Endodermal cell (in vitro differentiated cells): ENCODE measurements at regions not wholly inside any gene's neighbourhood (a gene's known extent, or its start where the extent isn't known, plus 50 kb on each side); places are given as distances from the start of the nearest gene placed in this dataset.

Experiments used
- DNase-seq: peaks from one replicate; pipeline ENCODE4 v3.0.0-alpha.2; 2017
- H3K27ac ChIP-seq: 2 replicates; pipeline ENCODE4 v1.5.1; 2013; ENCODE audit warnings: mild to moderate bottlenecking, low read depth, low read length, moderate library complexity
- H3K27me3 ChIP-seq: 2 replicates; pipeline ENCODE4 v1.6.1; 2013; ENCODE audit warnings: mild to moderate bottlenecking, low read length, moderate library complexity; ENCODE audit not compliant: insufficient read depth, control insufficient read depth, poor library complexity, severe bottlenecking
- H3K36me3 ChIP-seq: 2 replicates; pipeline ENCODE4 v1.7.0; 2013; ENCODE audit warnings: mild to moderate bottlenecking, low read length, moderate library complexity; ENCODE audit not compliant: control insufficient read depth, insufficient read depth
- H3K4me1 ChIP-seq: one replicate; pipeline ENCODE4 v1.7.0; 2013; ENCODE audit warnings: low read length; ENCODE audit not compliant: control insufficient read depth, insufficient read depth
- H3K4me3 ChIP-seq: 2 replicates; pipeline ENCODE4 v1.5.1; 2013; ENCODE audit warnings: mild to moderate bottlenecking, low read length, moderate library complexity
- H3K9ac ChIP-seq: 2 replicates; pipeline ENCODE4 v1.6.1; 2013; ENCODE audit warnings: mild to moderate bottlenecking, low read length, moderate library complexity; ENCODE audit not compliant: poor library complexity, severe bottlenecking; ENCODE audit errors: extremely low read depth
- H3K9me3 ChIP-seq: 2 replicates; pipeline ENCODE4 v1.6.1; 2013; ENCODE audit warnings: mild to moderate bottlenecking, low read length, moderate library complexity; ENCODE audit not compliant: control insufficient read depth
- H3K27ac Mint-ChIP-seq: 2 replicates; pipeline ENCODE4 v1.8.0; 2020; ENCODE audit warnings: mixed read lengths
- H3K27me3 Mint-ChIP-seq: 2 replicates; pipeline ENCODE4 v1.8.0; 2021; ENCODE audit warnings: mild to moderate bottlenecking, mixed read lengths; ENCODE audit not compliant: insufficient read depth
- H3K36me3 Mint-ChIP-seq: 2 replicates; pipeline ENCODE4 v1.8.0; 2020; ENCODE audit warnings: low read depth, mixed read lengths
- H3K4me1 Mint-ChIP-seq: 2 replicates; pipeline ENCODE4 v1.8.0; 2020; ENCODE audit warnings: mixed read lengths
- H3K4me3 Mint-ChIP-seq: 2 replicates; pipeline ENCODE4 v1.8.0; 2020; ENCODE audit warnings: mild to moderate bottlenecking, moderate library complexity, mixed read lengths
- H3K9me3 Mint-ChIP-seq: 2 replicates; pipeline ENCODE4 v1.8.0; 2020; ENCODE audit warnings: mild to moderate bottlenecking, mixed read lengths
- WGBS, 2 experiments: methylation state at CpG; one replicate each; pipeline versions ENCODE4 v1.1.5 to v1.1.7; 2013; ENCODE audit warnings: missing lambda C conversion rate in 2 of 2, mixed read lengths in 1 of 2; ENCODE audit not compliant: insufficient coverage in 1 of 2, insufficient read length in 1 of 2; 5-methylcytosine and 5-hydroxymethylcytosine counted together
- TF ChIP-seq, protein P1 (sequence below): fragments of 200-600 bp; sonication (generic); conservative IDR thresholded peaks from 2 replicates; pipeline ENCODE4 v1.5.0; 2021; ENCODE audit warnings: antibody characterized with exemption, mild to moderate bottlenecking

DNA sequence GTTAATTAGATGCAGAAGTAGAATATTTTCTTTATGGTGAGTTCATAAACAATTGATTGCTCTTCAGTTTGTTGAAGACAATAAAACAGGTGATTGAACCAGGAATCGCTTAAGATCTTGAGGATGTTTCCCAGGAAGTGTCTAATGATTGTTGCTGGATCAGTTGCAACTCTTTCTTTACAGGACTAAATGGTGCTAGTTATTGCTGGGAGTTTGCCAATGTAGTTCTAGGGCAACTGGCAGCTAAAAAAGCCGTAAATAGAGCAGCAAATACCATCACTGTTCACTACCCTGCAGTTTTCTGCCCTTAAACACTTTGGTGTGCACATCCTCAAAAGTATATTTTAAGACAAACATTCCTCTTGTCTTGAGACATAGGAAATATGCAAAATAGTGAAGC is 119.2 kb upstream of the ANK3 start:
- Histone ChIP-seq H3K27ac (no peak overlapping the region), H3K36me3 (no peaks in the 10 kb centered on the region), H3K27me3 (no peaks in the 10 kb centered on the region), H3K9me3 (no peaks in the 10 kb centered on the region), H3K4me3 (no peak overlapping the region), H3K4me1 (peaks cover 4% of the 10 kb centered on the region), H3K9ac (no peak overlapping the region)
- H3K27me3 Mint-ChIP-seq = no peaks in the 10 kb centered on the region
- TF ChIP-seq, protein P1, sequence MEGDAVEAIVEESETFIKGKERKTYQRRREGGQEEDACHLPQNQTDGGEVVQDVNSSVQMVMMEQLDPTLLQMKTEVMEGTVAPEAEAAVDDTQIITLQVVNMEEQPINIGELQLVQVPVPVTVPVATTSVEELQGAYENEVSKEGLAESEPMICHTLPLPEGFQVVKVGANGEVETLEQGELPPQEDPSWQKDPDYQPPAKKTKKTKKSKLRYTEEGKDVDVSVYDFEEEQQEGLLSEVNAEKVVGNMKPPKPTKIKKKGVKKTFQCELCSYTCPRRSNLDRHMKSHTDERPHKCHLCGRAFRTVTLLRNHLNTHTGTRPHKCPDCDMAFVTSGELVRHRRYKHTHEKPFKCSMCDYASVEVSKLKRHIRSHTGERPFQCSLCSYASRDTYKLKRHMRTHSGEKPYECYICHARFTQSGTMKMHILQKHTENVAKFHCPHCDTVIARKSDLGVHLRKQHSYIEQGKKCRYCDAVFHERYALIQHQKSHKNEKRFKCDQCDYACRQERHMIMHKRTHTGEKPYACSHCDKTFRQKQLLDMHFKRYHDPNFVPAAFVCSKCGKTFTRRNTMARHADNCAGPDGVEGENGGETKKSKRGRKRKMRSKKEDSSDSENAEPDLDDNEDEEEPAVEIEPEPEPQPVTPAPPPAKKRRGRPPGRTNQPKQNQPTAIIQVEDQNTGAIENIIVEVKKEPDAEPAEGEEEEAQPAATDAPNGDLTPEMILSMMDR = no peak
- no peaks in the 10 kb centered on the region for H3K36me3 Mint-ChIP-seq
- no peak for DNase-seq
- peaks cover 16% of the 10 kb centered on the region for H3K4me1 Mint-ChIP-seq
- H3K27ac Mint-ChIP-seq = no peak overlapping the region
- no peaks in the 10 kb centered on the region for H3K9me3 Mint-ChIP-seq
- 90 to 100% methylated on average over 1 to 2 of the region's 2 CpGs for WGBS, 2 experiments
- H3K4me3 Mint-ChIP-seq = no peak overlapping the region

DNA sequence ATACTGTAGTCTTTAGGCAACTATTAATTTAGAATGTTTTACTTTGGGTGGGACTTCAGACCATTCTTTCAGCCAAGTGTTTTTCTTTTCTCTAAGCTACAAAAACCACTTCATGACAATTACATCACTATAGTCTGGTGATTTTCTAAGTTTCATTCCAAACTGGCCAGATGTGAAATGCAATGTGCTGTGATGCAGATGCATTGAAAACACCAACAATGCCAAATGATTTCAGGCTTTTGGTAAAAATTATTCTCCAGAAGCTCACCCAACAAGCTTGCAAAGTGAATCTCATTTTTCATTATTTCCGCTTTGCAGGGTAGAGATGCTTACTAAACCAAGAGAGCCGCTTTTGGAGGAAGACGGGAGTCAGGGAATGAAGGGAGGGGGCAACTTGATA is 118.4 kb upstream of the ANK3 start:
- H3K4me1 ChIP-seq = peaks cover 4% of the 10 kb centered on the region
- DNase-seq = no peak
- H3K9ac ChIP-seq = no peak overlapping the region
- no peaks in the 10 kb centered on the region for H3K9me3 Mint-ChIP-seq
- 100% methylated on average over 3 of the region's 3 CpGs for WGBS, 2 experiments
- H3K36me3 Mint-ChIP-seq = no peaks in the 10 kb centered on the region
- no peaks in the 10 kb centered on the region for H3K27me3 ChIP-seq
- no peak overlapping the region for H3K4me3 ChIP-seq
- no peaks in the 10 kb centered on the region for H3K9me3 ChIP-seq
- H3K27me3 Mint-ChIP-seq = no peaks in the 10 kb centered on the region
- no peak overlapping the region for H3K4me3 Mint-ChIP-seq
- no peaks in the 10 kb centered on the region for H3K36me3 ChIP-seq
- H3K4me1 Mint-ChIP-seq = peaks cover 16% of the 10 kb centered on the region
- TF ChIP-seq, protein P1 = no peak
- H3K27ac Mint-ChIP-seq = no peak overlapping the region
- no peak overlapping the region for H3K27ac ChIP-seq

DNA sequence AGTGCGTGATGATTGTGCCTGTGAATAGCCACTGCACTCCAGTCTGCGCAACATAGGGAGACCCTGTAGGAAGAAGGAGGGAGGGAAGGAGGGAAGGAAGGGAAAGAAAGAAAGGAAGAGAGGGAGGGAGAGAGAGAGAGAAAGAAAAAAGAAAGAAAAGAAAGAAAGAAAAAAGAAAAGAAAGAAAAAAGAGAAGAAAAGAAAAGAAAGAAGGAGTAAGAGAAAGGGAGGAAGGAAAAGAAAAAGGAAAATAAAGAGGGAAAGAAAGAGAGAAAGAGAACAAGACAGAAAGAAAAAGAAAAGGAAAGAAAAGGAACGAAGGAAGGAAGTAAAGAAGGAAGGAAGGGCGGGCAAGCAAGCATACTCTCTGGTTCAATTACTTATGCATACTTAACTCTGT is 112.9 kb upstream of the ANK3 start:
- Histone ChIP-seq H3K4me3 (no peak overlapping the region), H3K27me3 (no peaks in the 10 kb centered on the region), H3K36me3 (no peaks in the 10 kb centered on the region), H3K9ac (no peak overlapping the region), H3K4me1 (no peaks in the 10 kb centered on the region), H3K9me3 (no peaks in the 10 kb centered on the region), H3K27ac (no peak overlapping the region)
- H3K9me3 Mint-ChIP-seq = no peaks in the 10 kb centered on the region
- H3K4me3 Mint-ChIP-seq = no peak overlapping the region
- no peak for DNase-seq
- H3K27ac Mint-ChIP-seq = no peak overlapping the region
- 83 to 99% methylated on average over 1 to 3 of the region's 4 CpGs for WGBS, 2 experiments
- H3K36me3 Mint-ChIP-seq = no peaks in the 10 kb centered on the region
- peaks cover 9% of the 10 kb centered on the region for H3K4me1 Mint-ChIP-seq
- TF ChIP-seq, protein P1 = no peak
- no peaks in the 10 kb centered on the region for H3K27me3 Mint-ChIP-seq
